SK-N-SH (cell line): ENCODE measurements at regions not wholly inside any gene's neighbourhood (a gene's known extent, or its start where the extent isn't known, plus 50 kb on each side); places are given as distances from the start of the nearest gene placed in this dataset.

Source experiments
- CTCF ChIA-PET: fragments of 300-600, 350-600 bp; formaldehyde crosslinking; extraction: SDS; loops from one replicate; lab custom pipeline; 2021; lab: Yijun Ruan, JAX
- POLR2A ChIA-PET: fragments of 350-600 bp; sonication (Branson Sonifier 250); formaldehyde crosslinking; extraction: SDS; loops from one replicate; lab custom pipeline; 2020; ENCODE audit warnings: antibody characterized with exemption, inconsistent platforms; lab: Yijun Ruan, JAX
- DNase-seq: peaks from one replicate; pipeline ENCODE4 v3.0.0; 2012
- H2AFZ ChIP-seq: fragments of 200-600 bp; sonication (generic); 2 replicates; pipeline ENCODE4 v1.8.1; 2016; ENCODE audit warnings: antibody characterized with exemption, mild to moderate bottlenecking, low read depth
- H3F3A ChIP-seq: fragments of 200-600 bp; sonication (generic); replicated peaks from 2 replicates; pipeline ENCODE3; 2016; ENCODE audit warnings: antibody characterized with exemption, mild to moderate bottlenecking; ENCODE audit not compliant: insufficient read depth
- H3K27ac ChIP-seq, 2 experiments: fragments of 200-500 bp in 1 of 2; fragments of 200-600 bp in 1 of 2; sonication (Bioruptor generic) in 1 of 2; sonication (generic), shearing (Covaris generic) in 1 of 2; 2 replicates each; pipeline versions ENCODE4 v1.5.1 to v1.6.1; 2014 to 2016; ENCODE audit warnings: low read depth in 2 of 2, inconsistent platforms in 1 of 2, low read length in 1 of 2, mild to moderate bottlenecking in 1 of 2, mixed read lengths in 1 of 2
- H3K27me3 ChIP-seq: fragments of 200-600 bp; sonication (generic), shearing (Covaris generic); 2 replicates; pipeline ENCODE4 v1.6.1; 2016; ENCODE audit warnings: mixed run types; ENCODE audit not compliant: insufficient read depth
- H3K36me3 ChIP-seq, 2 experiments: fragments of 200-500 bp in 1 of 2; fragments of 200-600 bp in 1 of 2; sonication (Bioruptor generic) in 1 of 2; sonication (generic) in 1 of 2; replicated peaks in 1 of 2; 2 replicates each; pipeline versions ENCODE3 to v1.5.1; 2014 to 2016; ENCODE audit warnings: low read length in 1 of 2, mild to moderate bottlenecking in 1 of 2; ENCODE audit not compliant: insufficient read depth in 2 of 2, control insufficient read depth in 1 of 2
- H3K4me1 ChIP-seq, 2 experiments: fragments of 200-500 bp in 1 of 2; fragments of 200-600 bp in 1 of 2; sonication (Bioruptor generic) in 1 of 2; sonication (generic), shearing (Covaris generic) in 1 of 2; 2 replicates each; pipeline versions ENCODE4 v1.5.1 to v1.6.1; 2014 to 2016; ENCODE audit warnings: low read depth in 1 of 2, low read length in 1 of 2, mixed run types in 1 of 2; ENCODE audit not compliant: insufficient read depth in 2 of 2, control insufficient read depth in 1 of 2
- H3K4me2 ChIP-seq: fragments of 200-600 bp; sonication (generic), shearing (Covaris generic); 2 replicates; pipeline ENCODE4 v1.6.1; 2017; ENCODE audit warnings: mixed run types
- H3K4me3 ChIP-seq, 2 experiments: fragments of 200-500 bp in 1 of 2; fragments of 200-600 bp in 1 of 2; sonication (Bioruptor generic) in 1 of 2; sonication (generic), shearing (Covaris generic) in 1 of 2; 2 replicates each; pipeline versions ENCODE4 v1.5.1 to v1.8.1; 2014 to 2016; ENCODE audit warnings: low read depth in 2 of 2, inconsistent platforms in 1 of 2, low read length in 1 of 2, mild to moderate bottlenecking in 1 of 2, mixed read lengths in 1 of 2, moderate library complexity in 1 of 2
- H3K79me2 ChIP-seq: fragments of 200-600 bp; sonication (generic); 2 replicates; pipeline ENCODE4 v1.8.1; 2017; ENCODE audit warnings: mild to moderate bottlenecking; ENCODE audit not compliant: insufficient read depth
- H3K9ac ChIP-seq: fragments of 200-600 bp; sonication (generic); 2 replicates; pipeline ENCODE4 v1.6.1; 2017; ENCODE audit warnings: mixed run types
- H3K9me2 ChIP-seq: fragments of 200-600 bp; sonication (generic); 2 replicates; pipeline ENCODE4 v1.6.1; 2017; ENCODE audit warnings: mixed run types
- H3K9me3 ChIP-seq: fragments of 200-600 bp; sonication (generic); 2 replicates; pipeline ENCODE4 v1.6.1; 2017; ENCODE audit warnings: mixed run types, mild to moderate bottlenecking, moderate library complexity
- H4K20me1 ChIP-seq: fragments of 200-600 bp; sonication (generic); 2 replicates; pipeline ENCODE4 v1.6.1; 2017; ENCODE audit warnings: mild to moderate bottlenecking, mixed run types; ENCODE audit not compliant: insufficient read depth
- CHD2 ChIP-seq: fragments of 150-350 bp; IDR thresholded peaks from 2 replicates; pipeline ENCODE4 v1.6.1; 2018; ENCODE audit warnings: low read length; ENCODE audit not compliant: partially characterized antibody
- ELF1 ChIP-seq: IDR thresholded peaks from 2 replicates; pipeline ENCODE4 v1.4.0; 2012
- EP300 ChIP-seq, 2 experiments: IDR thresholded peaks; 2 replicates each; pipeline versions ENCODE4 v1.4.0 to v1.6.1; 2012; ENCODE audit warnings: borderline replicate concordance in 1 of 2, low read depth in 1 of 2, low read length in 1 of 2
- FOXJ3 ChIP-seq: sonication (generic); formaldehyde crosslinking; IDR thresholded peaks from 2 replicates; pipeline ENCODE4 v1.5.1; 2020; ENCODE audit warnings: mild to moderate bottlenecking, missing genetic modification reagents
- FOXM1 ChIP-seq: IDR thresholded peaks from 2 replicates; pipeline ENCODE4 v1.4.0; 2012; ENCODE audit warnings: low read depth, mild to moderate bottlenecking
- GATA2 ChIP-seq: sonication (generic); formaldehyde crosslinking; IDR thresholded peaks from 2 replicates; pipeline ENCODE4 v1.5.0; 2020; ENCODE audit warnings: mild to moderate bottlenecking, missing genetic modification reagents
- IRF3 ChIP-seq: fragments of 150-350 bp; IDR thresholded peaks from 2 replicates; pipeline ENCODE4 v1.6.1; 2016; ENCODE audit warnings: mild to moderate bottlenecking, low read depth, low read length
- MEF2A ChIP-seq: IDR thresholded peaks from 2 replicates; pipeline ENCODE4 v1.4.0; 2012; ENCODE audit warnings: low read depth, borderline replicate concordance
- NFIC ChIP-seq: IDR thresholded peaks from 2 replicates; pipeline ENCODE4 v1.4.0; 2012; ENCODE audit warnings: borderline replicate concordance
- PBX3 ChIP-seq: IDR thresholded peaks from 2 replicates; pipeline ENCODE4; 2012
- POLR2AphosphoS5 ChIP-seq: IDR thresholded peaks from 2 replicates; pipeline ENCODE4 v1.6.1; 2012; ENCODE audit warnings: low read depth, low read length
- RCOR1 ChIP-seq: fragments of 150-350 bp; IDR thresholded peaks from 2 replicates; pipeline ENCODE4 v1.6.1; 2017; ENCODE audit warnings: antibody characterized with exemption, low read length
- RFX5 ChIP-seq: IDR thresholded peaks from 2 replicates; pipeline ENCODE4 v1.6.1; 2012; ENCODE audit warnings: mild to moderate bottlenecking, improper control_type of control experiment, low read length
- SMC3 ChIP-seq: IDR thresholded peaks from 2 replicates; pipeline ENCODE4 v1.6.1; 2012; ENCODE audit warnings: low read depth, low read length, improper control_type of control experiment
- TCF12 ChIP-seq: IDR thresholded peaks from 2 replicates; pipeline ENCODE4 v1.4.0; 2012
- USF1 ChIP-seq: IDR thresholded peaks from 2 replicates; pipeline ENCODE4 v1.4.0; 2012; ENCODE audit warnings: low read depth, borderline replicate concordance
- USF2 ChIP-seq: fragments of 150-350 bp; IDR thresholded peaks from 2 replicates; pipeline ENCODE4 v1.6.1; 2017; ENCODE audit warnings: antibody characterized with exemption, low read length, low read depth, borderline replicate concordance
- ZBTB33 ChIP-seq: IDR thresholded peaks from 2 replicates; pipeline ENCODE4 v1.4.0; 2012; ENCODE audit warnings: low read depth, borderline replicate concordance
- WGBS: methylation state at CpG from one replicate; pipeline ENCODE4 v1.1.6; 2017; ENCODE audit warnings: low lambda C conversion rate; 5-methylcytosine and 5-hydroxymethylcytosine counted together

GRCh38 chr21:38965910-38966504, 160.3 kb downstream of the ETS2 start:
- H3K4me3 ChIP-seq: no peak overlapping the region
- H4K20me1 ChIP-seq: no peaks in the 10 kb centered on the region
- POLR2A ChIA-PET: no interaction called here
- TF ChIP-seq USF1 (peak; percentile 57; the same call in 1 of the 2 replicates), FOXJ3 (CRISPR knock-in tag) (no peak), ELF1 (no peak), CHD2 (no peak)
- peaks cover 0 to 6% of the 10 kb centered on the region in 2 experiments; a peak in 1 of 4 replicates for H3K4me1 ChIP-seq
- no peak overlapping the region for H3K4me2 ChIP-seq
- H3F3A ChIP-seq: no peaks in the 10 kb centered on the region
- DNase-seq: peak; percentile 29
- no peak overlapping the region for H3K9ac ChIP-seq
- H3K9me2 ChIP-seq: no peaks in the 10 kb centered on the region
- no peaks in the 10 kb centered on the region for H3K36me3 ChIP-seq
- 82% methylated on average over 15 of the region's 16 CpGs for WGBS
- no peaks in the 10 kb centered on the region for H3K27me3 ChIP-seq
- no peak overlapping the region; a peak in 1 of 4 replicates for H3K27ac ChIP-seq
- CTCF ChIA-PET: no interaction called here
- H3K79me2 ChIP-seq: no peaks in the 10 kb centered on the region
- H3K9me3 ChIP-seq: no peaks in the 10 kb centered on the region
- no peak overlapping the region for H2AFZ ChIP-seq

- Histone ChIP-seq H3K4me1 (peaks cover 0 to 6% of the 10 kb centered on the region in 2 experiments; a peak in 1 of 4 replicates), H3K36me3 (no peaks in the 10 kb centered on the region), H2AFZ (no peak overlapping the region), H3K4me2 (no peak overlapping the region), H3K9me2 (no peaks in the 10 kb centered on the region), H3K4me3 (no peak overlapping the region), H3K9ac (no peak overlapping the region), H3K79me2 (no peaks in the 10 kb centered on the region), H3K27me3 (no peaks in the 10 kb centered on the region), H3K27ac (no peak overlapping the region), H4K20me1 (no peaks in the 10 kb centered on the region), H3F3A (no peaks in the 10 kb centered on the region), H3K9me3 (no peaks in the 10 kb centered on the region)
- no peak for DNase-seq
- ChIA-PET CTCF (no interaction called here), POLR2A (no interaction called here)
- 76% methylated on average over 8 of the region's 8 CpGs for WGBS
- TF ChIP-seq ZBTB33 (no peak), ELF1 (no peak), RFX5 (no peak), PBX3 (no peak), CHD2 (no peak), TCF12 (no peak), RCOR1 (no peak), IRF3 (no peak), EP300 (IDR thresholded peaks at IDR 0.05; ENCODE audit: borderline replicate concordance in 1 of 2, low read depth in 1 of 2, low read length in 1 of 2) (no peak), NFIC (no peak), SMC3 (no peak), FOXM1 (no peak), GATA2 (CRISPR knock-in tag) (no peak), USF2 (no peak), MEF2A (no peak), POLR2AphosphoS5 (no peak)
Observed at GRCh38 chr21:38965241-38965640, 159.5 kb downstream of the ETS2 start.
